HG03460 (cell line): ENCODE measurements at regions not wholly inside any gene's neighbourhood (a gene's known extent, or its start where the extent isn't known, plus 50 kb on each side); places are given as distances from the start of the nearest gene placed in this dataset.

ENCODE experiments used
- ATAC-seq: cut with Tn5 transposase; IDR thresholded peaks from one replicate; pipeline ENCODE4 v1.9.1; 2021; ENCODE audit not compliant: unreplicated experiment

DNA sequence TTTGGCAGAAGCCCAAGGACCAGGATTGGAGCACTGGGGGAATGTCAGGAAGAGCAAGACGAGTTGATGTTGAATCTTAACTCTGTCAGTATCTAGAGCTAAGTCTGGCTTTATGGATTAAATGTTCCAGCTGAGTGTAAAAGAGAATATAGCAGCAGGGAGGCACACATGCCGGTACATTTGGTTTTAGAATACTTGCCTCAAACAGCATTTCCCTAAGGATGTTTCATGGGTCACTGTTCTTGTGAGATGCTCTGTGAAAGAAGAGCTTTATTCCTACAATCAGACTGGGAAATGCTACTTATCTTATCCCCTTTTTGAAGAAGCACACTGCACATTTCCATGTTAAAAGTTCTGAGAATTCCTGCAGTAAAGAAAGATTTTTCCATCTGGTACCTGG is 440.3 kb upstream of the B3GALT2 start:
- ATAC-seq = no peak

DNA sequence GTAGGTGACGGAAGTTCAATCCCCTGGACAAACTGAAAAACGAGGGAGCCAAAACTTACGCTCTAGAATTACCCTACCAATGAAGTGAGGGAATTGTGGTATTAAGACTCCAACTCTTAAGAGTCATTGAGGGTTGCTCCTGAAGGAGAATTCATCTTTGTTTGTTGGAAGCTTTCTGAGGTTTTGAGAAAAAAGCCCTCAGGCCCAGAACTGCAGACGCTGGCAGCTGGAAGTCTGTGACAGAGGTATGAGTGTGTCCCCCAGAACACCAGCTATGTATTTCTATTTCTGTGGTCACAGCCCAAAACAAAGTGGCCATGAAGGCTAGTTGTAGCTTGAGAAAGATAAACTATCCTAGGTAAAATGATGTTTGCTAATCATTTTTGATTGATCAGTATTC is 438.8 kb upstream of the B3GALT2 start:
- ATAC-seq = no peak

DNA sequence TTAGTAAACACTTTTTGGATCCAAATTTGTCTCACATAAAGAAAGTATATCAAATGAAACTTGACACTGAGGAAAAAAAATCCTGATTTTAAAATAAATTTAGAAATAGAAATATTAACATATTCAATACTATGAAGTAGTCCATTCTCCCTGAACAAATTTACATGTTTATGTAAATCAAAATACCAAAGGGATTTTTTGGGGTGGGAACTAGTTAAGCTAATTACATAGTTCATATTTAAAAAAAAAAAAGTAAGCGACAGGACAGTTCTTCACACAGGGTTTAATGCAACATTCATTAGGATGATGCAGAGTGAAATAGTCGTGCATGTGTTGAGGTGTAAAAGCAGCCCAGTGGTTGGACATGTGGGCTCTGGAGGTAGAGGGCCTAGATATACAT is 433.5 kb upstream of the B3GALT2 start:
- no peak for ATAC-seq

DNA sequence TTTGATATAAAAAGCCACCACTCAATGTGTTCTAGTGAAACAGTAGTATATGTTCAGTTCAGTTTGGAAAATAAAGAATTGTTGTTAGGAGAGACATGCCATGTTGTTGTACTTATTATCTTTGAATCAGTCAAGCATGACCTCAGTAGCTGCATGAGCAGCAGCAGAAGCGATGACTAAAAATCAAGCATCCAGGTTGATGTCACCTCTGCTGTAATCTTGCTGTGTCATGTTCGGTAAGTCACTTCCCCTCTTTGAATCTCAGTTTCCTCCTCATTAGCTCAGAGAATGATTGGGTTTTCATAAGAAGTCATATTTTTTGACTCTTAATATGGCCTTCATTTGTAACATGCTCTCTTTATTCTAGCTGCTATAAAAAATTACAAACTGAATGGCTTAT is 428.4 kb upstream of the B3GALT2 start:
- ATAC-seq = no peak

DNA sequence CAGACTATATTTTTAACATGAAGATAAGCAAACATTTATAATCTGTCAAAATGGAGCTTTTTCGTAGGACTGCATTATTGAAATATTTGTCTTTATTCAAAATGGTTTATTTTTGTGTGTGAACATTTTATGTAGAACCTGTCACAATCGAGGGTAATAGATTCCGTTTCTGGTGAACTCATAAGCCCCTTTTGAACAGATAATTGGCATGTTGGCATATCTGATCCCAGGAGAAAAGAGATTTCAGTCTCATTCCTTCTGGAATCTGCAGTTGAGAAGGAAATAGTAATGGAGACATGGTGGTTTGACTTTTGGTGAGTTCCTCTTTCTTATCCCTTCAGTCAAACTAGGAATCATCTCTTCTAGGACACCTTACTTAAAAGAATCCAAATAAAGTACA is 427.9 kb upstream of the B3GALT2 start:
- ATAC-seq = no peak

DNA sequence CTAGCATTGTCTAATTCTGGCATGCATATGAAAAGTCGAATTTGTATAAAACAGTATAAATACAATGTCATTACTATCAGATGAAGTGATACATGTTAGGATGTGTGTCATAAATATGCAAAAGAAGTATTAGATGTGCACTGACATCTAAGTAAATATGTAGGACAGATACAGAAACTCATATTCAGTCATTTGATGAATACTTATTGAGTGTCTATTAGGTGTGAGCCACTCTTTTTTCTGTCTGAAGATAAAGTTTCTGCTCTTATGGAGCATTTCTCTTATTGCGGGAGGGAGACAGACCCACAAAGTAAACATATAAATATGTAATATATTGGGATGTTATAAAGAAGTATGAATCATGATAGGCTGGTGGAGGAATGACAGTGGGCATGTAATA is 426.6 kb upstream of the B3GALT2 start:
- ATAC-seq = no peak

DNA sequence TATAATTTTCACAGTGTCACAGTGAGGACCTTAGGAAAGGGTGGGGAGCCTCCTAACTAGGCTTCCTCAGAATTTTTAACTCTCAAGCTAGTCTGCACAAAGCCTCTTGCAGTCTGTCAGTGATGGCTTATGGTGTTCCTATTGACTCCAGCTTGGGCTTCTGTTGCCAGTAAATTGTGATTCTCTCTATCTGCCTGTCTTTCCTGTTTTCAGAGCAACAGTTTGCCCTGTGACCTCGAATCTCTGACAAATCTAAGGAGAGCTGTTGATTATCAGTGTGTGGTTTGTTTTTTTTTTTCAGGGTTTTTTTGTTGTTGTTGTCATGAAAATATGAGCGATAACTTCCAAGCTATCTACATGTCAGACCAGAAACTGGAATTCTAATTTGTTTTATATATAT is 423.2 kb upstream of the B3GALT2 start:
- ATAC-seq = no peak

DNA sequence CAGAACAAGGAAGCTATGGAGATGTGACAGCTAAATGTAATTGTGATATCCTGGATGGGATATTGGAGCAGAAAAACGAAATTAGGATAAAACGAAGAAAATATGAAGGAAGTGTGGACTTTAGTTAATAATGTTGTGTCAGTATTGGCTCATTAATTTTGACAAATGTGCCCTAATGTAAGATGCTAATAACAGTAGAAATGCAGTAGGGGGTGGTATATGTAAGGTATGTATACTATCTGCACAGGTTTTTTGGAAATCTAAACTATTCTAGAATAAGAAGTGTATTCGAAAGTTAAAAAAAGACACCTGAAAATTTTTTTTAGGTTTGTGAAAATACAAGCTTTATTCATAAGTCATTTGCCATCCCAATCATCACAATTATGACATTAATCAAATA is 421.4 kb upstream of the B3GALT2 start:
- no peak for ATAC-seq

DNA sequence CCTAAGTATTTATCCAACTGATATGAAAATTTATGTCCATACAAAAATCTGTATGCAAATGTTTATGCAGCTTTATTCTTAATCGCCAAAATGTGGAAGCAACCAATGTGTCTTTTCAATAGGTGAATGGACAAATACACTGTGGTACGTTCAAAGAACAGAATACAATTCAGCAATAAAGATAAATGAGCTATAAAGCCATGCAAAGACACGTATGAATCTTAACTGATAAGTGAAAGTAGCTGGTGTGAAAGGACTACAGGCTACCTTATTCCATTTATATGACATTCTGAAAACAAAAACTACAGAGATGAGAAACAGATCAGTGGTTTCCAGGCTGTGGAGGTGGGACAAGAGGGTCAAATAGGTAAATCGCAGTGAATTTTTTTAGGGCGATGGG is 419.6 kb upstream of the B3GALT2 start:
- no peak for ATAC-seq

DNA sequence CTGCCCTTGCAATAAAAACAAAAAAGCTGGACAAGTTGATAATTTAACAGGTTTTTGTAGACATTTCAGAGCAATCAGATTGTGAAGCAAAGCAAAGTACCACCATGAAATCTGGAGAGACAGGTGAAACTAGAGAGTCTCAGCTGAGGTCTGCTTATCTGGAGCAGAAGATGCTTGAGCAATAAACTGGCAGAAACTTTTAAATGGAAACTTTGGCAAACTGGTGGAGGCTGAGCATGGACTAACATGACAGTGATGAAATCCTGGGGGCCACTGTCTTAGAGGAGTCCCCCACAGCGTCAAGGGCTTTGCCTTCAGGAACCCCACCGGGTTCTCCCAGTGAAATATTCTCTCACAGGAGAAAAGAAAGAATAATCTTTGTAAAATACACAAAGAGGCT is 416.3 kb upstream of the B3GALT2 start:
- no peak for ATAC-seq

DNA sequence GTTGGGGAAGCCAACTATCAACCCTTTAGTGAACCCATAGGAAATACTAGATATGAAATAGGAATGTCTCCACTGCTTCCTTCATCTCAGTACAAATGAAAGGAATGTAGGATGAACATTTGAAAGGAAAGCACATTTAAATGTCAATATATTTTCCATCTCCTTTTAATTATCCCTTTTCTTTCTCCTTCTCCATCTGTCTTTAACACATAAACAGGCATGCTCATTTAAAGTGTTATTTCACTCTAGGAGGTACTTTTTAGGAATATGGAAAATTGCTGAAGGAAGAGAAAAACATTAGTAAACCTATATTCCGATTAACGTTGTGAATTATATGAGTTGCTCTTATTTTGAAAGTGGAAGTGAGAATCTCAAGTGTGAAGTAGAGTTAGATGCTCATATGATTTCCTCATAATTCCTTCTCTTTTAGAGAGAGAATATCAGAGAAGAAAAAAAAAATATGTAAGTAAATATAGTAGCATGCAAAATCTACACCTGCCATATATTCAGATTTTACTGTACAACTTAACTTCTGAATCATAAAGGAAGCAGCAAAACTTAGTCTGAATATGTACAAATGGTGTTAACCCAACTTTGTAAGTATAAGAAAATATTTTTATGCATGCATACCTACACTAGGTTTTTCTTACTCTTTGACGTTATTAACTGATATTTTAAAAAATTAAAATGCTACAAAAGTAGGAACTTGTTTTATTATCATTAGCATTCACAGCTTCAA is 406.9 kb upstream of the B3GALT2 start:
- no peak for ATAC-seq

DNA sequence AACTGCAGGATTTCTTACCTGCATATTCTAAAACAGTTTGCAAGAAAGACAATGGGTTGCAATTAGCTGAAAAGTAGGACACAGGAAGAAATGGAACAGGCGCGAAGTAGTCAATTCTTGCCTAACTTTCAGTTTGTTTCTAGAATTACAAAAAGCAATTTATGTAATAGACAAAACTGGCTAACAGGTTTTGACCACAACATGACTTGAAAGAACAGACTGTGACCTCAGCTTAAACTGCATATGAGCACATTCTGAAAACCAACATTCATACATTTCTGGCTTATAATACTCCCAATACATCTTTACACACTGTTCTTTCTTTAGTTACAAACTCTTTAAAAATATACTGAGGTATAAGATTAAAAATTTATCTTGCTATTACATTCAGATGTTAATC is 405.9 kb upstream of the B3GALT2 start:
- ATAC-seq = no peak

DNA sequence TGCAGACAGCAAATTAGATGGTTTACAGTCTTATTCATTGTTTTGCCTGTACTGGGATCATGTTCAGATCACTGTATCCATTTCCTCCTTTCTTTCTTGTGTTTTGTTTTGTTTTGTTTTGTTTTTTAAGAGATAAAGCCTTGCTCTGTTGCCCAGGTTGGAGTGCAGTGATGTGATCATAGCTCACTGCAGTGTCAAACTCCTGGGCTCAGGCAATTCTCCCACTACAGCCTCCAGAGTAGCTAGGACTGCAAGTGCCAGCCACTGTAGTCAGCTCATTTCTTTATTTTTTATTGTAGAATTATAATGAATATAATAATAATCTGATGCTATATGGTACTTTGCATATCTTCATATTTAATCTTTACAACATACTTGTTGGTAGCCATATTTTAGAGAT is 403.7 kb upstream of the B3GALT2 start:
- ATAC-seq = no peak

DNA sequence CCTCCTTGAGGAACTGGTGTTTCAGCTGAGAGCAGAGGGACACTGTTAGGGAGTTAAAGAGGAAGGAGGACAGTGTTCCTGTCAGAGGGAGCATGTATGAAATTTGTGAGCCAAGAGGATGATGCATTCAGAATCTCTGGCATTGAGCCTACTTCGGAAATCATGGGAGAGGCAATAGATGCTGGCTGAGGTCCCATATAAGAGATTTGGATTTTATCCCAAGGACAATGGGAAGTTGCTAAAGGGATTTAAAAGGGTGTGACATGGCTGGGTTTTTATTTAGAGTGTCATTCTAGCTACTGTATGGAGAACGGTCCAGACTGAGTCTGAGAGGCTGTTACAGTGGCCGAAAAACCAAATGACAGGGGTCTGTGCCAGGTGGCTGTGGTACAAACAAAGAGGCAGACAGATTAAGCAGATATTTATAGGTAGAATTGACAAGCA is 403.2 kb upstream of the B3GALT2 start:
- no peak for ATAC-seq

DNA sequence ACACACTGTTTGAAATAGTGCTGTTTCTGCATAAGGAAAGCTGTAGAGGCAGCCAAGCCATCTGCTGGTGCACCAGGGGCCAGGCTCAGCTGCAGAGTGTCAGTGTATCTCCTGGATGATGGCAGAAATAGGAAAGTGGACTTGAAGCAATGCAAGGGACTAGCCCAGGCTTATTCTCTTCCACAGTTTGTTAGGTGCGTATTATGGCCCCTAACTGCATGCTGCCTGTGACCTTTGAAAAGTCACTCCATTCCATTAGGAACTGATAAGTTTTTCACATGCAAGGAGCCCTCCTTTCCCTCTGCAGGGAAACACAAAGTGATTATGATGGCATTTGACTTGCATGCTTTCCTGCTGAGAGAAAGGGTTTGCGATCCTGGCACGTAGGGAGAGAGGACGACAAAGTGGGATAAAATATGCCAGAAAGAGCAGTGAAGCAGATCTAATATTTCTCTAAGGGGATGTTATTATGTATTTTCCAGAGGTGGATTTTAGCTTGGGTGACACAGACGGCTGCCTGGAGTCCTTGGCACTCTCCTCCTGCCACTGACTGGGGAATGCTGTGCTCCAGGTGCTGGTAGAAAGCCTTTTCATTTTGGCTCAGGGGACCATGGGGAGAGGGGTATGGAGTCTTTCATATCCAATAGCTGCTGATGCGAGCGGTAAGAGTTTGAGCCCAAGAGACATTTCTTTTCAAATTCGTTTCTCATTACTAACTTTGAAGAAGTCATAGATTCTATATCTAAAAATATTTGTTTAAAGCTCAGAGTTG is 402.1 kb upstream of the B3GALT2 start:
- ATAC-seq = no peak

DNA sequence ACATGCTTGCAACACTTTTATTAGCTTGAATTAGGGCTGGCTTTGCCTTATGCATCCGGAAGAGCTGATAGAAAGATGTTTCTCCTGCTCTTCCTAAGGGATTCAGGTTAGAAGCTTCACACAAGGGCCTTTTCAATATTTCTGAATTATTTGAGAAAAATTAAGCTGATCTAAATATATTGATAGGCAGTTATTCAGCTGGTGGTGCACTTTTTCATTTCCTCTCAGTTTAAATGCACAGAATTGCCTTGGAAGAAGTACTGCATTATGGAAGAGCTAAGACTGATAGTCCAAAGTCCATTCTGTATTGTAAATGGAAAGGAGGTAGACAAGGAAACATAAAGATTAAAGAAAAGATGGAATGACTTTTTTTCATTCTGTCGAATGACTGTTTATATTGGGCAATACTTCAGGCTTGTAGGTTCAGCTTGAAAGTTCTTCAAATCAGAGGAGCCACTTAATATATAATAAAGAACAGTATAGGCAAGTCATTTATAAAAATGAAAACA is 398.4 kb upstream of the B3GALT2 start:
- no peak for ATAC-seq

DNA sequence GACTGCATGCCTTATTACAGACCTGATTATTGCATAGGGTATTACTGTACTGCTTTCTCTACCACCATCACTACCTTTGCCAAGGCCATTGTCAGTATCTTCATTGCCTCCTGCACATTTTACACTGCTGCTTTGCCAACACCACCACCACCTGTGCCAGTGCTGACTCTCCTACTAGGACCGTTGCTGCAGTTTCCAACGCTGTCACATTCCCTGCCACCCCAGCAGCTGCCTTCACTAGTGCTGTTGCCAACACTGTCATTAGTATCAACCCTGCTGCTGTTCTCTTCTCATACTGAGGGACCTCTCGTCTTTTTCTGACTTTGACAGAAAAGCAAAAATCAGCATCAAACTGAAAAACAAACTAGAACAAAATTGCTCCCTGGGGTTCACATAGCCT is 394.9 kb upstream of the B3GALT2 start:
- no peak for ATAC-seq

DNA sequence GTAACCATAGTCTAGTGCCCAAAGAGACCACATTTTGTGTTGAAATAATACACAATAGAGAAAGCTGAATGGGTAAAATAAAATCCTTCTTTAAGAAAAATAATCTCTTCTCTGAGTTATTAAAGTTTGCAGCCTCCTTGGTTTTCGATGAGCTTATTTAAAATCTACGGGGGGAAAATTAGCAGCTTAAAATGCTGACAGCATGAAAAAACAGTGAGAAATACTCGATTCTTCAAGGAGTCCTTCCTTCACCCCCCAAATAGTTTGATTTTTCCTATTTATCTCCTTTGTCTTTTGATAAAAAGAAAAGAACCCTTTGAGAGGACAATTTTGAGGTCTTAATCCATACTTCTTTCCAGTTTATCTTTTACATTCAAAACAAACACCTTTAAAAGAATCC is 394.0 kb upstream of the B3GALT2 start:
- no peak for ATAC-seq

DNA sequence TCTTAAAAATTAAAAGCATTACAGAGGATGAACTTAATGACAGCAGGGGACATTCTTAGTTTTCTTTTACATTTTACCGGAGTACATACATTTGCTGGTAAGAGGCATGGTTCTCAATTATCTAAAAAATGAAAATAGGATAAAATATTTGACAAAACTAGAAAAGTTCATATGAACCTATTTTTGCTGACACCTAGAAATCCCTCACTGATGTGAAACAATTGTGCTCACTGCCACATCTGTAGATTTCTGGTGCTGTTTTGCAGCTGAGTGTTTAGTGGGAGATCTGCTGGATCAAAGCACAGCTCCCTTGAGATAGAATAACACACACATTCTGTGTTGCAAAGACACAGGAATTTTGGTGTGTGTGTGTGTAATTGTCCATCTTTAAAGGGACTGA is 392.9 kb upstream of the B3GALT2 start:
- ATAC-seq = no peak

DNA sequence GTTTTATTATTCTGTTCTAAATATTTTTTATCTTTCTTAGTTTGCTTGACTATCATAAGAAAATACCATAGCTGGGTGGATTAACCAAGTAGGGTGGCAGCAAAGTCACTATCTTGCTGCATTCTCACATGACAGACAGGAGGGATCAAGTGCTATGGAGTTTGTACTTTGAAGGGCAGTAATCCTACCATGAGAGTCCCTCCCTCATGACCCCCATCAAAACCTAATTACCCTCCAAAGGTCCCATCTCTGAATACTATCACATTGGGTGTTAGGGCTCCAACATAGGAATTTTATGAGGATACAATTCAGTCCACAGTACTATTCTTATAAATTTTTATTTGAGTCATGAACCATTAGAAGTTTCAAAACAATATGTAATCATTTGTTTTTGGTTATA is 388.5 kb upstream of the B3GALT2 start:
- ATAC-seq = no peak

DNA sequence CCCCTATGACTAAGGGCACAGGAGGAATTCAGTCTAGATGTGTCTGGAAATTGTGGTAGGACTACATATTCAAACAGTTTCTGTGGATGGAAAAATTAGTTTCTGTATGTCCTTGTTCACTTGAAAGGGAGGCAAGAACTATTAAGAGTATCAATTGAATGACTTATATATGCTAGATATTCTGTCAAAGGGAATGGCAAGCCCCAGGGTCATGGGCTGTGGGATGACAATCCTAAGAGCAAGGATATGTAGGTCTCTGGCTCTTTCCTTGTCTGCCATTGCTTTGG is 383.5 kb upstream of the B3GALT2 start:
- peak; percentile 7 for ATAC-seq

DNA sequence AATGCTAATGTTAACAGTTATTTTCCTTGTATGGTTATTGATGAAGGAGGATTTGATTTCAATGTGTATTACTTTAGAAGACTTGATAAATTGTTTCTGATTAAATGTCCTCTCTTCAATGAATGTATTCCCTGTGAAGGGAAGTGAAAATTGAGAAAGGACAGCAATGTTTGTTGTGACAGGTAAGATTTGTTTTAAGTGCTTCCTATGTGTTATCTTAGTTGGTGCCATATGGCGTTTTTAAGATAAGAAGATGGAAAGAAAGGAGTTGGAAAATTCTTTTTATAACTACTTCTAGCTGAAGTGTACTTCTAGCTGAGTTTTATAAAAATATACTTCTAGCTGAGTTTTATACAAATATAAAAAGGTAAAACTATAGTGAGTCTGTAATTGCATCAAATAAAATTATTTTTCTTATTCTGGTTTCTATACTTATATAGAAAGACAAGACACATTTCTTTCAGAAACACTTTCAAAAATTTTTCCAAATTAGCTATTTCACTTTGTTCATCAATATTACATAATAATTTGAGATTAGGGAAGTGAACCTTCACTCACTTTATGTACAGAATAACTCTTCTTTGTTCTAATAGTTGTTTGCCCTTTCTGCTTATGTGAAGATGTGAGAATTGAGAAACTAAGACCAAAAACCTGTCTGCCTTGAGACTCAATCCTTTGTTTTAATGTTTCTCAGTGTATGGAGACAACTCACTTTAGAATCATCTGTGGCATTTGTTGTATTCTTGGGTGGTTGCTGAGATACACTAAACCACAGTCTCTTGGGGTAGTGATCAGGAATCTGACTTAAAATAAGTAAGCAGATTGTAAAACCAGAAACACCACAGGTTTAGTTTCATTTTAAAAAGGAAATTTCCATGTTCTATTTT is 382.9 kb upstream of the B3GALT2 start:
- peak; percentile 79 for ATAC-seq
